Lower leg skin (tissue), 3 donors: ENCODE measurements at regions not wholly inside any gene's neighbourhood (a gene's known extent, or its start where the extent isn't known, plus 50 kb on each side); places are given as distances from the start of the nearest gene placed in this dataset.

Source experiments
- POLR2A ChIP-seq, 2 donors: fragments of 450-650 bp; IDR thresholded peaks; one replicate each; pipeline ENCODE4 v1.6.1; 2016 to 2017; ENCODE audit warnings: antibody characterized with exemption in 2 of 2, mild to moderate bottlenecking in 1 of 2, moderate library complexity in 1 of 2
- TF ChIP-seq, protein P1 (sequence below), 3 donors: fragments of 450-650 bp; IDR thresholded peaks; one replicate each; pipeline ENCODE4 v1.5.1; 2016; ENCODE audit warnings: antibody characterized with exemption in 3 of 3, mild to moderate bottlenecking in 3 of 3, moderate library complexity in 2 of 3

DNA sequence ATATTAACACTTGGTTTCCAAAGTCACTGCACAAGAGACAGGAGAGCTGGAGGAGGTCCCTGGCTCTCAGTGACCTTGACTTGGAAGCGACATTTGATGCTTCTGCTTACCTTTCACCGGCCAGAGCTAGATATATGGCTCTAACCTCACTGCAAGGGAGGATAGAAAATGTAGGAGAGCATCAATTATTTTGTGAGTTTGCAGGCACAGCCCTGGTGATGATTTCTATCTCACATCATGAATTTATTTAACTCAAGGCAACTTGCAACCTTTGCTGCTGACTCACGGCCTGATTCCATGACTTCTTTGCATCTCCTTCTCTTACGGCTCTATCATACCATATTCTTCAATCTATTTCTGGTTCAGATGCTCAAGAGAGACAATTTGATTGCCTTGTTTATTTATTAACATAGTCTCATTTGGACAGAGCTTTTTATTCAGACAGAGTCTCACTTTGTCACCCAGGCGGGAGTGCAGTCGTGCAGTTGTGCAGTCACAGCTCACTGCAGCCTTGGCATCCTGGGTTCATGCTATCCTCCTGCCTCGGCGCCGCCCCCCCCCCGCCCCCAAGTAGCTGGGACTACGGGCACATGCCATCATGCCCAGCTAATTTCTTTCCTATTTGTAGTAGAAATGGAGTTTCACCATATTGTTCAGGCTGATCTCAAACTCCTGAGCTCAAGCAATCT is 196.0 kb downstream of the REEP3 start:
- TF ChIP-seq POLR2A (IDR thresholded peaks at IDR 0.05) = no peak
- TF ChIP-seq, protein P1, sequence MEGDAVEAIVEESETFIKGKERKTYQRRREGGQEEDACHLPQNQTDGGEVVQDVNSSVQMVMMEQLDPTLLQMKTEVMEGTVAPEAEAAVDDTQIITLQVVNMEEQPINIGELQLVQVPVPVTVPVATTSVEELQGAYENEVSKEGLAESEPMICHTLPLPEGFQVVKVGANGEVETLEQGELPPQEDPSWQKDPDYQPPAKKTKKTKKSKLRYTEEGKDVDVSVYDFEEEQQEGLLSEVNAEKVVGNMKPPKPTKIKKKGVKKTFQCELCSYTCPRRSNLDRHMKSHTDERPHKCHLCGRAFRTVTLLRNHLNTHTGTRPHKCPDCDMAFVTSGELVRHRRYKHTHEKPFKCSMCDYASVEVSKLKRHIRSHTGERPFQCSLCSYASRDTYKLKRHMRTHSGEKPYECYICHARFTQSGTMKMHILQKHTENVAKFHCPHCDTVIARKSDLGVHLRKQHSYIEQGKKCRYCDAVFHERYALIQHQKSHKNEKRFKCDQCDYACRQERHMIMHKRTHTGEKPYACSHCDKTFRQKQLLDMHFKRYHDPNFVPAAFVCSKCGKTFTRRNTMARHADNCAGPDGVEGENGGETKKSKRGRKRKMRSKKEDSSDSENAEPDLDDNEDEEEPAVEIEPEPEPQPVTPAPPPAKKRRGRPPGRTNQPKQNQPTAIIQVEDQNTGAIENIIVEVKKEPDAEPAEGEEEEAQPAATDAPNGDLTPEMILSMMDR (IDR thresholded peaks at IDR 0.05) = no peak
